SK-N-SH (cell line): ENCODE measurements at regions not wholly inside any gene's neighbourhood (a gene's known extent, or its start where the extent isn't known, plus 50 kb on each side); places are given as distances from the start of the nearest gene placed in this dataset.

Source experiments
- CHD2 ChIP-seq: fragments of 150-350 bp; IDR thresholded peaks from 2 replicates; pipeline ENCODE4 v1.6.1; 2018; ENCODE audit warnings: low read length; ENCODE audit not compliant: partially characterized antibody
- POLR2AphosphoS5 ChIP-seq: IDR thresholded peaks from 2 replicates; pipeline ENCODE4 v1.6.1; 2012; ENCODE audit warnings: low read depth, low read length
- RFX5 ChIP-seq: IDR thresholded peaks from 2 replicates; pipeline ENCODE4 v1.6.1; 2012; ENCODE audit warnings: mild to moderate bottlenecking, improper control_type of control experiment, low read length
- YY1 ChIP-seq: IDR thresholded peaks from 2 replicates; pipeline ENCODE4 v1.4.0; 2012; ENCODE audit warnings: low read depth, mild to moderate bottlenecking
- TF ChIP-seq, protein P1 (sequence below): fragments of 200-600 bp; sonication (generic); IDR thresholded peaks from 2 replicates; pipeline ENCODE4 v1.6.1; 2017; ENCODE audit warnings: antibody characterized with exemption, mild to moderate bottlenecking, moderate library complexity

DNA sequence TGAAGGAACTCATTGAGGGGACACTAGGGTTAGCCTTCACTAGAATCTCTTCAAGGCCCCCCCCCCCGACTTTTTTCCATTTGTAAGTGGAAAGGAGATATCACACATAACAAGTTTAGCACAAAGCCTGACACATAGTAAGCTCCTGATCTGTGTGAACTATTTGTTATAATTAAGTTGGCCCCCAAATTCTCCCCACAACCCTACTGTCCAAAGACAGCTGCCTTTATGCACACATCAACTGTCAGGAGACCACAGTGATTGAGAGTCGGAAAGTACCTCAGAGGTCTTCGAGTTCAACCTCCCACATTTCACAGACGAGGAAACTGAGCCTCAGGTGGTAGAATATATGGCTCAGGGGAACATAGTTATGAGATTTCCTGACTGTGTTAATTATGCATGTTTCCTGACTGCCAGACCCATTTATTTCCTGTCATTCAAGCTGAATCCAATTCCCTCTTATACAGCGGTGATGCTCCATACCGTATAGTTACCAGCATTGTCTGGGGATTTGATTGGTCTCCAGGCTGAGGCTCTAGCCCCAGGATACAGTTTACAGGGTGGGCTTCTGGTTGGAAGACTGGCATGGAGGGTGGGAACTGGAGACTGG is 227.4 kb upstream of the CMC1 start:
- TF ChIP-seq, protein P1, sequence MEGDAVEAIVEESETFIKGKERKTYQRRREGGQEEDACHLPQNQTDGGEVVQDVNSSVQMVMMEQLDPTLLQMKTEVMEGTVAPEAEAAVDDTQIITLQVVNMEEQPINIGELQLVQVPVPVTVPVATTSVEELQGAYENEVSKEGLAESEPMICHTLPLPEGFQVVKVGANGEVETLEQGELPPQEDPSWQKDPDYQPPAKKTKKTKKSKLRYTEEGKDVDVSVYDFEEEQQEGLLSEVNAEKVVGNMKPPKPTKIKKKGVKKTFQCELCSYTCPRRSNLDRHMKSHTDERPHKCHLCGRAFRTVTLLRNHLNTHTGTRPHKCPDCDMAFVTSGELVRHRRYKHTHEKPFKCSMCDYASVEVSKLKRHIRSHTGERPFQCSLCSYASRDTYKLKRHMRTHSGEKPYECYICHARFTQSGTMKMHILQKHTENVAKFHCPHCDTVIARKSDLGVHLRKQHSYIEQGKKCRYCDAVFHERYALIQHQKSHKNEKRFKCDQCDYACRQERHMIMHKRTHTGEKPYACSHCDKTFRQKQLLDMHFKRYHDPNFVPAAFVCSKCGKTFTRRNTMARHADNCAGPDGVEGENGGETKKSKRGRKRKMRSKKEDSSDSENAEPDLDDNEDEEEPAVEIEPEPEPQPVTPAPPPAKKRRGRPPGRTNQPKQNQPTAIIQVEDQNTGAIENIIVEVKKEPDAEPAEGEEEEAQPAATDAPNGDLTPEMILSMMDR: no peak
- TF ChIP-seq CHD2: no peak
- TF ChIP-seq POLR2AphosphoS5: no peak
- TF ChIP-seq YY1: no peak
- no peak for TF ChIP-seq RFX5
